T follicular helper cell (primary cell): ENCODE measurements at regions not wholly inside any gene's neighbourhood (a gene's known extent, or its start where the extent isn't known, plus 50 kb on each side); places are given as distances from the start of the nearest gene placed in this dataset.
"Not testable (repeated sequence)": the region's sequence is repeated elsewhere in the genome, so short reads cannot be mapped to it uniquely, and the experiment has no call there.

Experiments
- DNase-seq: peaks from one replicate; pipeline ENCODE4 v3.0.0-alpha.2; 2020; ENCODE audit warnings: low read depth

DNA sequence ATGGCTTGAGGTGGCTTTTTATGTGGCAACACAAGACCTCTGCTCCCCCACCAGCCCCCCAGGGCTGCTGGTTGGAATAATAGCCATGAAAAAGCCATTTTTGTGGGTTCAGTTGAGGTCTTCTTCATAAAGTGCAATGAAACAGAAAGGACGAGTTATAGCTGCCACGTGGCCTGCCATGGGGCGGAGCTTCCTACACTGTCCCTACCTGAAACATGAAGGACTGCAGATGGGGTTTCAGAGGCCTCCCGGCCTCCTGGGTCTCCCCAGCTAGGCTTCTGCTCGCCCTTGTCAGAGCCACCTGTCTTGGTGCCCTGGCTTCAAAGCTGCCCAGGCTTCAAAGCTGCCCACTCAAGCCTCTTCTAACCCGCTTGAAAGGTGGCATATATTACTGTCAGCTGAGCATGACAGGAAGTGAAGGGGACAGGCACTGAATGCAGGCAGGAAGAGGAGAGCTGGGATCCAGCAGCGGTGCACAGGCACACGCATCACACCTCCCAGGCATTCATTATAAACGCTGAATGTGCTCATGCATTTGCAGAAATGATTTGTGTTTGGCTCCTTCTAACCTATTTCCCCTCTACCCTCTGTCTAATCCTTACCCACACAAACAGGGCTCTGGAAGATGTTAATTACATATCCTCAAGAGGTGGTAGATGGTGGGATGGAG, 245.9 kb upstream of the PODXL start:
- no peak for DNase-seq

DNA sequence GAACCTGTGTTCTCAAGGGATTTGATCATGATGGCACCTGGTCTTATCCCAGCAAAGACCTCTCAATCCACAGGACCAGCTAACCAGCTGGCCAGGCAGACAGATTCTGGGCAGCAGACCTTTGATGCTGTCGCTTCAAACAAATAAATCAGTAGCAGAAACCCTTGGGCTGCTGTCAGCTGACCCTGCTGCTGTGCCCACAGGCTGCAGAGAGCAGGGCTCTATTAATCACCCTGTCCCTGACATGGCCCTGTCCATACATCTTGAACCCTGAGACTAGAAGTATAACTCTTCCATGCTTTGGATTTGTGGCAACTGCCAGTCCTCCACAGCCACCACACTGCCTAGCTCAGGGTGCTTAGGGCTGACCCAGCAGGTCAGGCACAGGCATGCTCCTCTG, 244.1 kb upstream of the PODXL start:
- DNase-seq: no peak

DNA sequence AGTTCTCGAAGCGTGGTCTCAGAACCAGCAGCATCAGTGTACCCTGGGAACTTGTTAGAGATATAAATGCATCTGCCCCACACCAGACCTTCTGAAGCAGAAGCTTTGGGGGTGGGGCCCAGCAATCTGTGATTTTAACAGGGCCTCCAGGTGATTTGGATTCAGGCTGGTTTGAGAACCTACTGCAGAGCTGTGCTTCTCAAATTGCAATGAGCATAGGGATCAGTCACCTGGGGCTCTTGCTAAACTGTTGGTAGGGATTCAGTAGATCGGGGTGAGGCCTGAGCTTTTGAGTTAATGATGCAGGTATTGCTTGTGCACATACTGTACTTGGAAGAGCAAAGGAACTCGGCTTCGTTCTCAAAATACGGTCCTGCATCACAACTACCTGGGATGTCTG, 243.6 kb upstream of the PODXL start:
- no peak for DNase-seq

DNA sequence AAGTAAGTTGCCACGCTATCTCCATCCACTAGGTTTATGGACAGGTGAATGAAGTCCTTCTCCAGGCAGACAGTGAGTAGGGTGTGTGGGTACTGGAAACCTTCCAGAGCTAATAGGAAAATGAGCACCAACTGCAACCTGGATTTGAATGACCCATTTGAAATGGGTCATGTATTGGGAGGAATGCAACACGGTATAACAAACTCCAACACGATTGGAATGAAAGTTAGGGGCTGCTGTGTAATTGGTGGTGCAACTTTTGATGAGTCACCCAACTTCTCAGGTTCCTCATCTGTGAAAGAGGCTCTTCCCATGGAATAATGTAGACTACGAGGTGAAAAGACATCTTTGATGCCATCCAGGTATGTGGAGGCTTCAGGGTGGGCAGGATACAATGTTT, 241.4 kb upstream of the PODXL start:
- no peak for DNase-seq

DNA sequence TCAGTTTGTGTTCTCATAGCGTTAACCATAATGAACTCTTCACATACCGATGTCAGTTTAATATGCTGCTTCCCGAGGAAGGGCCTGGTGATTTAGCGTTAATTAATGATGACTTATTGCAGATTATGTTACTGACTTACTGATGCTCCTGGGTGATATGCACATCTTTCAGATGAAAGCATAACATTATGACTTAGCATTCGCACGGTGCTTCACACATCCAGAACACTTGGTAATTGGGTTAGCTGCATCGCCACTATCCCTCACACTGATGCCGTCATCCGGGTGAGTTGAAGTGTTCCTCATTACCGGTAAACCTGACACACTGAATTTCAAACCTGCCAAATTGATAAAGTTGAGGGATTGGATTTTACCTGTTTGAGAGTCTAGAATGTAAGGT, 239.0 kb upstream of the PODXL start:
- DNase-seq: no peak

DNA sequence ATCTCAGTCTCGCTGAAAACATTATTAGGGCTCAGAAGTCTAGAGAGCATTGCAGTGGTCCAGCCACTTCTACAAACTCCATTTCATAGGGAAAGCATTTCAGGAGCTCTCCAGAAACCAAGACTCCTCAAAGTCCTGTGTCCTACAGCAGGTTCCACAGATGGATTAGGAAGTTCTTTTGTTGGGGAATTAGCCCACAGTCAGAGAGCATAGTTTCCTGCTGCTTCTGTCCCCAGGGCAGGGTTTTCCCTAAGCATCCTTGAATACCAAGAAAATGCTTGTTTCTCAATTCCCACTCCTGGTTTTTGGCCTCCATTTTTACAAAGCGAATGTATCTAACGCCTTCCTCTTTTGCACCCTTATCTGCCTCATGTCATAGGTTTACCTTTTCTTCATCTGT, 235.9 kb upstream of the PODXL start:
- no peak for DNase-seq

DNA sequence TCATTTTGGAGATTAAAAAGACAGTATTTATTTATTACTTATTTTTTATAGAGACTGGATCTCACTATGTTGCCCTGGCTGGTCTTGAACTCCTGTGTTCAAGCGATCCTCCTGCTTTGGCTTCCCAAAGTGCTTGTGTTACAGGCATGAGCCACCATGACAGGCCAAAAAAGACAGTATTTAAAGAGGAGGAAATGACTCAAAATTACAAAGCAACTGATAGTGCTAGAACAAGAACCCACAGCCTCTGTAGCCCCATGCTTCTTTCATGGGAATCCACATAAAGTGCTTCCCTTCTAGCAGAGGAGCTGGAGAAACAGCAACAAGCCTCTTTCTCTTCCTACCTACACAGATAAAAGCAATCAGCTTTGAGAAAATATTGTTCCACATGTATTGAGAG, 230.7 kb upstream of the PODXL start:
- no peak for DNase-seq

DNA sequence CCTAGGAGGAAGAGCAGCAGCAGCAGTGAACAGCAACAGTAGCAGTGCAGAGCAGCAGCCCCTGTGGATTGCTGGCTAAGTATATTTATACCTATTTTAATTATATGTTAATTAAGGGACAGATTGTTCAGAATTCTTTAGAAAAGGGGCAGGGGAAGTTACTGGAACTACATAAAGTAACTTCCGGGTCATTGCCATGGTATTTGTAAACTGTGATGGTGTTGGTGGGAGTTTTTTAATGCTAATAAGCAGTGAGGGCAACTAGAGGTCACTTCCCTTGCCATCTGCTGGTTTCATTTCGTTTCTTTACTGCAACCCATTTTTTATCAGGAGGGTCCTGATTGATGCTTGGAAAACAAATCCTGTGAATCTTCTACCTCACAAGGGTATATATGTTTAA, 229.8 kb upstream of the PODXL start:
- DNase-seq: no peak

DNA sequence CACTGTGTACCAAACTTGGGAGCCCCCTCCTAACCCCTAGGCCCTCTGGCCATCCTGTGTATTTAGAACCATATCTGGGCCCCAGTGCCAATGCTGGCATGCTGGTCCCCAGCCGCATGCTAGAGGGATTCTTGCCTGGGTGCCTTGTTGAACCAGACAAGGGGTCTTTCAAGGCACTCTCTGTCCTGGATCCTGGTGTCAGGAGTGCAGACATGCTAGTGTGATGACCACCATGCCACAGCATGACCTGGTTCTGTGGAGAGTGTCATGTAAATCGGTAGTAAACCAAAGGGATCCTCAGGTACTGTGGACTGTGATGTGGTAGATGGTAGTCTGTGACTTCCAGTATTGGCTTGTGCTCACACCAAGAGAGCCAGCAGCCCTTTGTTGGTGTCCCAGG, 222.2 kb upstream of the PODXL start:
- no peak for DNase-seq

DNA sequence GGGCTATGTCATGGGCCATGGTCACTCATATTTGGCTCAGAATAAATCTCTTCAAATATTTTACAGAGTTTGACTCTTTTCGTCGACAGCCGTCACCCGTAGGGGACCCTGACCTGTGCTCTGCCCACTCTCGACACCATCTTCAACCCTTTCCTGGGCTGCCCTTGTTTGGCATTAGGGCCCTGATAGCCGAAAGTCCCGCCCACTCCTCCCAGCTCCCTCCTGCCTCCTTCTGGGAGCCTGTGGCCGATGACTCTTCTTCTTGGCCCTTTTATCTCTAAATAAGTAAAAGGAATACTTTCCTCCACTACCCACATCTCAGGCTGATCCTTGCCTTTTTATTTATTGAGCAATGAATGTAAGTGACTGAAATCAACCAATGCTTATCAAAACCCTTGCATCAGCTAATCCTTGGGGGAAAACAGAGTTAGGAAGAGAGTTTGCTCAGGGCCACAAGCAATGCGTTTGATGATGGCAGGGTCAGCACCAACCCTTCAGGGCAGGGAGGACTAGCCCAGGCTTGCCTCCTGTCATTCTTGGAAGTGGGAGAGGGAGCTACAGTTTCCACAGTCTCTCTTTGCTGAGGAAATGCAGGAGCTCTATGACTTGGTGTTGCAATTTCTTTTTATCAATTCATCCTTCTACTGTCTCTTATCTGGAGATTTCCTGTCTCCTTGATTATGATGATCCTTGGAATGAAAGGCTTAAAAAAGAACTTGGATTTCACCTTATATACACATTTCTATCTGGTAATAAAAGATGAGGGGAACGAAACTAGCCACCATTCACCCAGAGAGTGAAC, 218.2 kb upstream of the PODXL start:
- DNase-seq: no peak

DNA sequence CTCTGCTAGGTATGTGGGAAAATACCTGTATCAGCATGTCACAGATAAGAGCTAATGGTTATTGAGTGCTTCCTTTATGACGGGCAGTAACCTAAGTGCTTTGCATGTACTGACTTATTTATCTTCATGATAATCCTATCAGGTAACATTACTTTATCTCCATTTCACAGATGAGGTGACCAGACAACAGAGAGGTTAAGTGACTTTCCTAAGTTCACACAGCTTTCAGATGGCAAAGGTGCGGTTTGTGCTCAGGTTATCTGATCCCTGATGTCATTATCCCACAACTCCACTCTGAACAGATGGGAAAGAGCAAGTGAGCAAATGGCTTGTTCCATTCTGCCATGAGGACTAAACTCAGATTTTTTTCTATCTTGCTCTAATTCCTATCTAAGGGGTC, 217.0 kb upstream of the PODXL start:
- no peak for DNase-seq

DNA sequence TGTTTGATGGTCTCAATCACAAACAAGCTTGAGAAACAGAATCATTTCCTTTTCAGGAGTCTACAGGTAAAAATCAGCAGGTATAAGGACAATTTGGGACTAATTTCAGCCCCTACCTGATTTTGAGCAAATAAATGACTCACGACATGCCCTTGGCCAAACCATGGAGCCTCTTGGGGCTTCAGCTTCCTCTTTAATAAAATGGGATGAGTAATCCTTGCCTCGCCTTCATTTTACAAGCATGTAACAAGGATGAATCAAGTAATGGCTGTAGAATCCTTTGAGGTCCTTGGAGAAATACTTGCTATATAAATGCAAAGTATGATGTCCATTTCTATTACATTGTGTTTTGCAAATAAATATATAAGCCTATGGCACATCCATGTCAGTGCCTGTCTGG, 212.8 kb upstream of the PODXL start:
- no peak for DNase-seq

DNA sequence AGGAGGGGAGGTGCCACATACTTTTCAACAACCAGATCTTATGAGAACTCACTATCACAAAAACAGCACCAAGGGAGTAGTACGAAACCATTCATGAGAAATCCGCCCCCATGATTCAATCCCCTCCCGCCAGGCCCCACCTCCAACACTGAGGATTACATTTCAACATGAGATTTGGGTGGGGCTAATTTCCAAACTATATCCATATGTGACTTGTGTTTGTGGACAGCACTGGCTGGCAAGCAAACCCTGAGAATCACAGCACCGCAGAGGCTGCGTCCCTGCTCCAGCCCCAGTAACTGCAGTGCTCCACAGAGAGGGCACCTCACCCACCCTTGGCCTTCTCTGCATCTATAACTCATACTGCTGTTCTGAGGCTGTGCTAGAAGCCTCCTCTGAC, 211.2 kb upstream of the PODXL start:
- no peak for DNase-seq

DNA sequence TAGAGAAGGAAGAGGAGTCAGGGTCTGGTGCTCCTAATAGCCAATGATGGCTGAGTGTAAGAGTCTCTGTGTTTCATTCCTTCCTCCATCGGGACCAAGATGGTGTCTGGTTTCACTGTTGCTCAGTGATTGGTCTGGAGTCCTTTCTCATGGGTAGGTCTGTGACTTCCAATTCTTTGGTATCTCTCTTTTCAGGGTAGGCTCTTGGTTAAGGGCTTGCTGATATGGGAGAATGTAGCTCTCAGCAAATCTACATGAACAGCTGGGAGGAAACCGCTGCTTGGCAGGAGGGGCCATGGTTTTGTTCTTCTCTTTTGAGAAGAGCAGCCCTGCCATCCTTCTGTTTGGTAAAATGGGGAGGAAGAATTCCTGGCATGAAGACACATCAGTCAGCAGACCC, 209.1 kb upstream of the PODXL start:
- DNase-seq: no peak

DNA sequence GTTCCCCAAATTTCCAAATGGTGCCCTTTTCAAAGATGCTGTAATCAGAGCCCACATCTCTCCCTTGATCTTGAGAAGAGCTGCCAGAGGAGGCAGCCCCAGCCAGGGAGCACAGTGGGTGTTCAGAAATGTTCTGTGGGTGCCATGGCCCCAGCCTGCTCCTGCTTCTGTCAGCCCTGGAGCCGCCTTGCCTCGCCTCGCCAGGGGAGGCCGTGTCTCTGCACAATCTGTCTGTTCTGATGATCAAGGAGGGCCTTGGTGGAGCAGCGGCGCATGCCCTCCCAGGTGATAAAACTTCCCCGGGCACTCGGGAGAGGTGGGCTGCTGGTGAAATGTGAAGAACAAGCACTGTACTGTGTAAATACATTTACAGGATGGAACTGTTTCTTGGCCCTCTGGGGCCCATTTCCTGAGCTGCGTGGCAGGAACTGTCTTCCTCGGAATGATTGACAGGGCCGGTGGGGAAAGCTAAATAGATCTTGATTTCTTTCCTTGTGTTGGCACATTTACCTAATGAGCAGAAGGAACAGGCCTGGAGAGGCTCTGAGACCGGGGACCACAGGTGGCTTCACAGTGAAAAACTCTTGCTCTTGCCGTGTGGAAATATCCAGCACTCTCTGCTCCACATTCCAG, 207.8 kb upstream of the PODXL start:
- no peak for DNase-seq

DNA sequence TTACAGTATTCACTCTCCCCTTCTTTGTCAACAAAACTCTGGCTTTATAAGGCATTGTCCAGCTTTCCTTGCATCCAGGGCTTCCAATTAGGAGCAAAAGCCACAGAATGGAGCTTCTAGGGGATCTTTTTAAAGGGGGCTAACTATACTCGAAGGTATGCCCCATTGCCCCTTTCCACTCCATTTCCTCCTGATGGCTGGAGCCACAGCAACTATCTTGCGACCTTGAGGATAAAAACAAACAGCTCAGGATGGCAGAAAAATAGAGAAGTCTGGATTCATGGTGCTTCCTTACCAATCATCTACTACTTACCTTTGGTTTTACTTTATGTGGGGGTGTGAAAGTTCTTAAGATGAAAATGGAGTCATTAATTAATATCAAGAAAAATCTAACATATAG, 206.3 kb upstream of the PODXL start:
- DNase-seq: no peak

DNA sequence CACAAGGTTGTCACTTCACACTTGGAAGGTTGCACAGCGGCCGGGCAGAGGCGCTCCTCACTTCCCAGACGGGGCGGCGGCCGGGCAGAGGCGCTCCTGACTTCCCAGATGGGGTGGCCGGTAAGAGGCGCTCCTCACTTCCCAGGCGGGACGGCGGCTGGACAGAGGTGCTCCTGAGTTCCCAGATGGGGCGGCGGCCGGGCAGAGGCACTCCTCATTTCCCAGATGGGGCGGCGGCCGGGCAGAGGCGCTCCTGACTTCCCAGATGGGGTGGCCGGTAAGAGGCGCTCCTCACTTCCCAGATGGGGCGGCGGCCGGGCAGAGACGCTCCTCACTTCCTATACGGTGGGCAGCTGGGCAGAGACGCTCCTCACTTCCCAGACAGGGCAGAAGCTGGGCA, 199.4 kb upstream of the PODXL start:
- not testable (repeated sequence) for DNase-seq

DNA sequence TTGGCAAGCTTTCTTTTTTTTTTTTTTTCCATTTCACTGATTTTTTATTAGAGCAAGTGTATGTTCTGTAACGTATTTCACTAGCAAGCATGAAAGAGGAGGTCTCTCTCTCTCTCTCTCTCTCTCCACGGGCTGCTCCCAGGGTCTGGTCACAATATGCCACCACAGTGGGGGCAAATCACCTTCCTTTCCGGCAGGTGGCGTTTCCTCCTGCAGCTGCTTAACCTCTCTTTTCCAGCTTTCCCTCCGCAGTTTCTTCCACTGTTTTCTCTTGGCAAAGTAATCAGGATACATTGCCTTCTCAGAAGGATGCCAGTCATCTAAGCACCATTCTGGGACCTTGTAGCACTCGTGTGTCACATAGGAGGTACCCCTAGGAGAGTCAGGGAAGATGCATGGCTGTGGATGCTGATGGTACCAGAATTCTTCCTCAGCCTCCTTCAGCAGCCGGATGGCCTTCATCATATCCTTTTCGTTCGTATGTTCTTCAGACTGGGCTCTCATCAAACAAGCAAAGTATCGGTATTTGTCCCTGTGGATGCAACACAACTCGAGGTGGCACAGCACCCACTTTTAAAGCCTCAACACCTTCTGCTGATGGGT, 197.3 kb upstream of the PODXL start:
- no peak for DNase-seq

DNA sequence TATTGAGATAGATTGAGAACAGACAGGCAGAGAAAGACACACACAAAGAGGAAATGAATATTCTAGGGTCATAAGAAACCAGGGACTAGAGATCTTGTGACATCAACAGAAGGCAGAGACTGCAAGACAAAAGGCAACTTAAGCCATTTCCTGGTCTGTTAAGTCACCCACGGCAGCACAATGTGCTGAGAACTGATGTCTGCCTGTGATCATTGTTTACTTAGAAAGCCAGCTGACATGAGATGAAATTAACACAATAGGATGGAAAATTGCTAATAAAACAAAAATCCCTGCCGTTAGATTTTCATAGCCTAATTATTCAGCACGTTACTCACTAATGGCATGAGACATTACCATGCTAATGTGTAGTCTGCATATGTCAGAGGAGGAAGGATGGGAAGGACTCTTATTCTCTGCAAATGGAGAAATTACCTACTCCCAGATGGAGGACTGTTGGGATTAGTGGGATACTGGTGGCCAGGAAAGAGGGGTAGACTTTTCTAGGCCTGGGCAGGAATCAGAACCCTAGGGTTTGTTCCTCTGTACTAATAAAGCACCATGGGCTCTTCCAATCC, 191.3 kb upstream of the PODXL start:
- DNase-seq: no peak

DNA sequence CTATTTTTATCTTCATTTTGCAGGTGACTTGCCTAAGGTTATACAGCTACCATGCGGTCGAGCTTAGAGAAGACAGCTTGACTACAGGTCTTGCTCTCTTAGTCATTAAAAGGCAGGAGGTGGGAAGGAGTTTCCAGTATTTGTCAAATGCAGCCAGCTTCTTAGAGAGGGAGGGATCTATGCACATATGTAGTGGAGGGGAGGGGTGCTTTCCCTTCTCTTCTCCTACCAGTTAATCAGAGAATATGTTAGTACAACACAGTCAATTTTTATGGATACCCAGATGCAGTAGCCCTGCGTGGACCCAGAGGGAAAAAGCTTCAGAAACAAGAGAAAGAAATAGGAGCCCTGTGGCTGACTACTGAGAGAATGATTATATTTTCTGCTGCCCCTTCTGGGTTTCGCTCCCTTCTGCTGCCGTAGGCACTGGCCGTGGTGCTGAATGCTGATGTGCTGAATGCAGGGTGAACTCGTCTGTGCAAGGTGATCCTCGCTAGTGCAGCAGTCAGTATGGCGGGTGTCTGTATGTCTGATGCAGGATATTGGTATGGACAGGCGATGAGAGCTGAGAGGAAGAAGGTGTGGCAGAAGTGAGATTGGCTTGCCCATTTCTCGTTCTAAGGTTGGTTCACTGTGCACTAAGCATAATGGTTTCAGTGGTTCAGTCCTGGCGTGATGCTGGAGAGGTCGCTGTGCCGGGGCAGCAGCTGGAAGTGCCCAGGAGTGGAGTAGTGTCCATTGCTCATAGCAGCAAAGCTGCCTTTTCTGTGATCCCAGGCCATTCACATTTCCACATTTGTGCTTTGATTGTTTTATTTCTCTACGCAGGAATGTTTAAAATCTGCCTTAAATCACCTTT, 189.2 kb upstream of the PODXL start:
- DNase-seq: no peak

DNA sequence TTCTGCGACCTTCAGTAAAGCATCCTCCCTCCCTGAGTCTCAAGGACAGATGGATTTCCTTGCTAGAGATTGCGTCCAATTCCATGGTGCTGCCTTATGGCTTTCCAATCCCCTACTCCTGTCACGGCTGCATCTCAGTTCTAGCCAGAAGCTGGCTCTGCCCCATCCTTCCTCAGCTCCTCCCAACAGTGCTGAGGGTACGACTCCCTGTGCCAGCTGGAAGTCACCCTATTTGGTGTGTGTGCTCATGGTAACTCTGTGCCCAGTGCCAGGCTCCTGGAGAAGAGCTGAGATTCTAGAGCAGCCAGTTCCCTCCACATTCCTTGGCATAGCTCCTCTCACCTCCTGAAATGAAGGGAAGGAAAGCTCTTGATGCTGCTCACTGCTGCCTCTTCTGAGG, 185.0 kb upstream of the PODXL start:
- no peak for DNase-seq
